Gastroesophageal sphincter (tissue), 2 donors: ENCODE measurements at regions not wholly inside any gene's neighbourhood (a gene's known extent, or its start where the extent isn't known, plus 50 kb on each side); places are given as distances from the start of the nearest gene placed in this dataset.

ENCODE experiments used
- EP300 ChIP-seq: sonication (generic); formaldehyde crosslinking; IDR thresholded peaks from one replicate; pipeline ENCODE4 v1.6.1; 2017; ENCODE audit warnings: antibody characterized with exemption, mild to moderate bottlenecking
- POLR2A ChIP-seq, 2 donors: fragments of 450-650 bp; IDR thresholded peaks; one replicate each; pipeline ENCODE4 v1.6.1; 2017; ENCODE audit warnings: antibody characterized with exemption in 2 of 2, mild to moderate bottlenecking in 2 of 2, moderate library complexity in 1 of 2

- TF ChIP-seq POLR2A (IDR thresholded peaks at IDR 0.05) (no peak), EP300 (no peak)
Measured at GRCh38 chr11:28964811-28965210, 856.6 kb downstream of the METTL15 start.
